GM21619 (cell line): ENCODE measurements at regions not wholly inside any gene's neighbourhood (a gene's known extent, or its start where the extent isn't known, plus 50 kb on each side); places are given as distances from the start of the nearest gene placed in this dataset.
"Not testable (repeated sequence)": the region's sequence is repeated elsewhere in the genome, so short reads cannot be mapped to it uniquely, and the experiment has no call there.

Source experiments
- ATAC-seq: cut with Tn5 transposase; IDR thresholded peaks from one replicate; pipeline ENCODE4 v1.9.1; 2021; ENCODE audit not compliant: unreplicated experiment

- not testable (repeated sequence) for ATAC-seq
Measured at GRCh38 chr1:206403612-206404307, 66.5 kb upstream of the IKBKE start.

GRCh38 chr1:206404309-206405027 lies 65.8 kb upstream of the IKBKE start:
- ATAC-seq, result not testable (repeated sequence)

- not testable (repeated sequence) for ATAC-seq
Measured at GRCh38 chr1:206405282-206405681, 65.0 kb upstream of the IKBKE start.

GRCh38 chr1:206408371-206409288 lies 61.6 kb upstream of the IKBKE start:
- not testable (repeated sequence) for ATAC-seq

GRCh38 chr1:206411321-206411720 lies 59.0 kb upstream of the IKBKE start:
- ATAC-seq, result no peak

GRCh38 chr1:206415942-206416341 lies 54.3 kb upstream of the IKBKE start:
- no peak for ATAC-seq

GRCh38 chr1:206417774-206418614 lies 52.3 kb upstream of the IKBKE start:
- ATAC-seq, result no peak

- ATAC-seq, result no peak
Measured at GRCh38 chr1:206419250-206419649, 51.0 kb upstream of the IKBKE start.

- no peak for ATAC-seq
Measured at GRCh38 chr1:206419783-206420182, 50.5 kb upstream of the IKBKE start.

GRCh38 chr1:206420471-206420870 lies 49.8 kb upstream of the IKBKE start:
- no peak for ATAC-seq
